CD4-positive, alpha-beta T cell treated with Interleukin-4 for 1 hour (primary cell): ENCODE measurements at regions not wholly inside any gene's neighbourhood (a gene's known extent, or its start where the extent isn't known, plus 50 kb on each side); places are given as distances from the start of the nearest gene placed in this dataset.
"Not testable (repeated sequence)": the region's sequence is repeated elsewhere in the genome, so short reads cannot be mapped to it uniquely, and the experiment has no call there.

Experiments used
- DNase-seq, 2 donors: peaks; one replicate each; pipeline ENCODE4 v3.0.0-alpha.2; 2020 to 2022

DNA sequence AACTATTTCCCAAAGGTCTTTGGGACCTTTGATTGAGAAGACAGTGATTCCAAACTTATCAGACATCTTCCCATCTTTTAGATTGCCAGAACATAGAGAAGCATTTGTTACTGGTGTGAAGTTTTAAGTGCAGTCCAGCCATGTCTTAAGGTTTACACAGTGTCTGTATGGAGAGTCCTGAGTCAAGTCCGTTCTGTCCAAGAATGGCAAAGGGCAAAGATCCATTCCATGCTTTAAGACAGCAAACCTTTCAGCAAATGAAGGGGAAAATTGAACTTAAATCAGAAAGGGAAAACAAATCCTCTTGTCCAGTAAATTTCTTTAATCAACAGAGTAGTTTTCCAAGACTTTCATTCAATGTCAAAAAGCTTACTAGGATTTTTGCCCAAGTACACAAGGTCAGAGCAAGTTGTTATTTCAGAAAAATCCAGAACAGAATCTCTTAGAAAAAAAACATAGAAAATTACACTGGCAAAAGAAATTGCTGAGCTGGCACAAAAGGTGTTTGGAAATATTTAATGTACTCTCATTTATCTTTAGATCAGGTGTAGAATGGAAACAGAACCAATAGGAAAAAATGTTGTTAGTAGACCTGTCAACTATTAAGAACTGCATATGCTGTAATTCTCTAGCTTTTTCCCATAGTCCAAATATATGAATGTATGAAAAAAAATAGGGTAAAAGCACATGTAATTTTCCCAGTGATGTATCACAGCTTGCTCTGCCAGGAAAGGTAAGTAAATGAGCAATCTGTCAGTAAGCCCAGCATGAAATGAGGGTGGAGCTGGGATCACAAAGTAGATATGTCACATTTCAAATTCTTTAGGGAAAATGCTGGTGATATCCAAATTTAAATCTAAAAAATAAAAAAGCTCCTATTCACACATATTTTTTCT is 1099.9 kb downstream of the TUSC7 start:
- no peak for DNase-seq

DNA sequence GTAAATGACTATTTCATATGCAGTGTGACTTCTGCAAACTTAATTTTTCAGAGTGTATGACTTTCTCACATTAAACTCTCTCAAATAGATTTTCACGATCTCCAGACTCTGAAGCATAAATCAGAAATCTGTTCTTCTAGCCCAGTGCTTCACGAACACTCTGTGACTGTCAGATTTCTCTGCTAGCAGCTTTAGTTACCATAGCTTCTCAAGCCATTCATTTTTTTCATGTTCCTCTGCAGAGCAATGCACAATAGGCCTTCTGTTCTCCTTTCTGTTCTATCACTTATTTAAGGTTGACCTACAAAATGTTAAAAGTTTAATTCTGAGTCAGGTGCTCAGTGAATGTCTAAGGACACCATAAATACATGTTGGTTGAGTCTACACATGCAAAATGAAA is 1102.2 kb downstream of the TUSC7 start:
- no peak for DNase-seq

DNA sequence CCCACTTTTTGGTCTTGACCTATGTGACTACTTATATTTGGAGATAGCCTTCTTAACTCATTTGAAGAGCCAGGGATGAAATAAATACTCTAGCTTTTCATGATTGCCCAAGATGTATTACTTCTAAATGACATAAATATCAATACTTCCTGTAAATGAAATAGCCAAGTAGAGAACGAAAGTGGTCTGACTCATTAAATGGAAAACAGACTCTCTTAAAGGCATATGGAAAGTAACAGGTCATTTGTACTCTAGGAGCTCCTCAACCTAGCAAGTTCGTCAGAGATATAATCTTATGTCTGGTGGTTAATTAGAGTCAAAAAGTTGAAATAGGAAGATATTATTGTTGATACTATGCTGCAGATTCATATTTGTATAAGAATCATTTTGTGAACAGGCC is 1105.4 kb downstream of the TUSC7 start:
- DNase-seq, result no peak

DNA sequence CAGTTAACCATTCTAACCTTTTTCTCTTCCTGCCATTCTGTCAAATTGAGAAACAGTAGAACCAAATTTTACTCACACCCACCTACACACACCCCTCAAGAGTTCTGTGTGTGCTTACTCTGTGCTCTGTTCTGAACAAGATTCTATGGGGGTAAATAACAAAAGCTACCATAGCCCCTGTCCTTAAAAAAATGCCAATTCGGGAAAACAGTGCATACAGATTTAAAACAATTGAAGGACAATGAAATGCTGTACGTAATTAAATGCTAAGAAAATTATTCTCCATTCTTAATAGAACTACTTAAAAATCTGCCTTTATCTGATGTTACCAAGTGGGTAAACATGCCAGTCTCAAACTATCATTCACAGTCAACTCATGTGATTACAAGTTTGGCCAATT is 1107.5 kb downstream of the TUSC7 start:
- DNase-seq, result no peak

DNA sequence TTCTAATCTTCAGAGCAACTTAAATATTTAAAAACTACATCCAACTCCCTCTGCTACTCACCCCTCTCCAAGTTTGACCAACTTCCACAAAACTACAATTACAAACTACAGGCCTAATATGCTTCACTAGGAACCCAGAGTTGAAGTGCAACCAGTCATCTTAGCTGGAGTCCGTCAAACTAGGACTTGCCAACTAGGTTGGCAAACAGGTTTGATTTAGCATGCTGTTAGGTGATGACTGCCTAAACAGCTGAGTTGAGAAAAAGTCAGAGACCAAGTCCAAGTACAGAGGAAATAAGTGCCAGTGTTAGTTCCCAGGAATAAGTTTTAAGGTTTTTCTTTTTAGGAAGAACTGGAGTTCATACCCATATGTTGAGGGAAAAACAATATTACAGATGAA is 1109.0 kb downstream of the TUSC7 start:
- no peak for DNase-seq

DNA sequence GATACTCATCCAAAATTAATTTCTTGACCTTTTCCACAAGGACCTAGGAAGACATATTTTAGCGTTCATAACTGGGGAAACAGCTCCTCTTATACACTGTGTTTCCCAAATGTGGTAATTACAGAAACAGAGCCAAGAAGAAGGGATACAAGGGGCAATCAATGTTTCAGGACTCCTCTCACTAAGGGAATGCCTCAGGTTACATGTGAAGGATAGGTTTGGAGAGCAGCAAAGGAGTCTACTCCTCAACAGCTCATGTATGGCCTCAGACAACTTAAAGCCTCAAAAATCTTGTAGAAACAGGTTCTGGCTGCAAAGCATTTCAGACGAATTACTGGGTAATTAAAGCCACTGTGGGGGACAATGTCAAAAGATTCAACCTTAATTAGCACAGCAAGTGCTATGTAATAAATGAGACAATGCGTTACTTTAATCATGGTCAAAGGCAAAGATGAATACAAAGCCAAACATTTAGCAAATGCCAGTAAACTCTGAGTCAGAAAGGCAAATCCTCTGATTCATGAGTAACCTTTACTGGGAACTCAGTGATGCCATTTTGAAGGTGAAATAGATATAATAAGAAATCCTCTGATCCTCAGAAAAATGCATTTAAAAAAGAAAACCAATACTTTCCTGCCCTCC is 1111.2 kb downstream of the TUSC7 start:
- DNase-seq, result no peak

DNA sequence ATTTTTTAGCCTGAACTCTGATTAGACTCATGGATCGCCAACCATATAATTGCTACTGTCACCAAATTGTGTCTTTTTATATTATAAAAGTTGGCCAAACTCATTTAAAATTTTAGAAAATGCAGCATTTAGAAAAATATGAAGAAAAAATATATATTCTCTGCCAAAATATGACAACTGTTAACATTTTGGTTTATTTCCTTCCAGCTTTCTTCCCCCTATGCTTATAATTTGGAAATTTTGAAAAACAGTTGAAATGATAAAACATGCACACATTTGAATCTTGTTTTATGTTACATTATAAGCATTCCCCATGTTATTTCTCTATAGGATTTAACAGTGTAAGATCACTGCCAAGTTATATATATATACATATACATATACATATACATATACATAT is 1112.8 kb downstream of the TUSC7 start:
- DNase-seq, result no peak

DNA sequence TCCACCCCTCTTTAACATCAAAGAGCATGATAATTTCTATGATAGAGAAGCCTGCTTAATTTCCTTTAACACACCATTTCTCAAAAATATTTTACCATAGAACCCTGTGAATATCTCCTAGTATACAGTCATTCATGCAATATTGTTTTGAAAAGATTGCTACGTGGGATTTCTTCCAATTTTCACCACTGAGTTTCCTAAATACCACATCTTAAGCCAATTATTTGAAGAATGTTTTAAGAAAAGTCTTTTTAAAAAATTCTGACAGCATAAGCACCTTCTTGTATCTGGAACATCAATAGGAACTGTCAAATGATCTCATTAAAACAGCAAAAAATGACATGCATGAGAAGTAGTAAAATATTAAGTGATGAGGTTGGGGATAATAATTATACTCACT is 1126.7 kb downstream of the TUSC7 start:
- no peak for DNase-seq

DNA sequence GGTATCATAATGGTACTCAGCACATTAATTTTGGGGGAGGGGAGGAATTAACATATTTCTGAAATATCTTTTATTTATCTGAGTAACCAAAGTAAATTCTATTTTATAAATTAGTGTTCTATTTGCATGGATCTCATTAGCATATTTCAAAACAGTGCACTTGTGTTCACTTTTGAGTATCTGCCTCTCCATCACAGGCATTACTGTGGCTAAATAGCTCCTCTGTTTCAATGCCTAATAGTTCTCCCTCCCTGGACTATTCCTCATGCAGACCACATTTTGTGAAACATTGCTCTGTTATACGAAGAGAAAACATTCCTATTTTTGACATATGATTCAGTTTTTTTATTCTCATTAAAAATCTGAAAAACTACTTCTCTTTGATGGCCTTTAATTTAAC is 1127.8 kb downstream of the TUSC7 start:
- no peak for DNase-seq

DNA sequence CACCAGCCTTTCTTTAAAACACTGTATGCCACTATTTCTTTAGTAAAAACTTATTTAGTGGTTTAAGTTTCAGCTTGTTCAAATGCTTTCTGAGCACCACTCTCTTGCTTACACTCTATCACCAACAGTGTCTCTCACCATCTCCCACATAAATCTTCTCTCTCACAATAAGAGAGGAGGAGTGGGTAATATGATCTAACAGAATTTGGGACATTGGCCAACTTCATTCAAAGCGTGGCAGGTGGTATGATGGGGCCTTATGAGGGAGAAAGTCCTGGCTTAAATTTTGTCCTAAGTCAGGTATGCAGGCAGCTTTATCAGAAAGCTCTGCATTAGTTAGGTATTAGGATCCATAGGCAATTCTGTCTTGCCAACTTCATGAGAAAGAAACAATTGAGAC is 1132.5 kb downstream of the TUSC7 start:
- no peak for DNase-seq

DNA sequence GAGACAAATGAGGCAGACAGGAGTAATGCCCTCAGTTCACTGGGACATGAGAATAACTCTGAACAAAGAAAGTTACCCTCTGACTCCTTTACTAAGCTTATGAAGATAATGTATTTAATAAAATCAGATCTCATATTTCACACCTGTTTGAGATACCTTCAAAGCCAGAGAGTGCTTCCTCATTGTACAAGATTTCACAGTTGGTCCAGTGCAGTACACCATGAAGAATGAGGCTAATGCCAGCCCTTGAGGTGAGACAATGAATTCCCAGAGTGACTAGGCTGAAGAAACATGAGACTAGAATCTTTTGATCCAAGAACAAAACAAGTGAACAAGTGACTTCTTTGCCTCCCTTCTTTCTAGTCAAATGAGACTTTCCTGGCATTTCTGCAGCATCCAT is 1133.8 kb downstream of the TUSC7 start:
- no peak for DNase-seq

DNA sequence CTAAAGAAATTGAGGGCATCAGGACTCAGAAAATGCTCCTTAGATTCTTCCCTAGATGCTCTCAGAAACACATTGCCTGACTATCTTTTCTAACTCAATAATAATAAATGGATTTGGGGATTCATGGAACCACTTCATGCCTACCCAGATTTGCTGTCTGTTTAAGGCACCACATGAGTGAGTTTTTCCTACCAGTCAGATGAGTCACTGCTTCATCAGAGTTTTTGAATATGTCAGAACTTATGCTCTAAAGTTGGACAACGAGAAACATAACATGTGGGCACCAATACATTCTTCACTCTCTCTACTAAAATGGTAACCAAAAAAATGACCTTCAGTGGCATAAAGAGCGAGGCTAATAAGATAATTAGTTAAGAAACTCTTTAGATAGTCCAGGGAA is 1135.1 kb downstream of the TUSC7 start:
- DNase-seq, result no peak

DNA sequence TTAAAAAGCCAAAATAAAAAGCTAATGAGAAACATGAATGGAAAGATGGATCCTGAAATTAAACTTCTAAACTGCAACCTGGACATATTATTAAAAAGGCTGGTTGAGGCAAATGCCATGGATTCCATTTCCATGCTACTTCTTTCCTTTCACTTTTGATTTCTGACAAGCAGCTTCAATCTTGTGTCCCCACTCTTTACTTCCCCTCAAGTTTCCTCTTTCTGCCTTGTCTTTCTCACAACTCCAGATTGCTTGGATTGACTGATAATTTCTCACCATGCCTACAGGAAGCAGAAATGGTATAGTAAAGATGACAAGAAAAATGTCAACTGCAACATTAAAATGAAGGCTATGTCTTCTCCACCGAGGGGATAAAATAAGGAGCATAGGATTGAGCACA is 1136.7 kb downstream of the TUSC7 start:
- DNase-seq, result no peak

DNA sequence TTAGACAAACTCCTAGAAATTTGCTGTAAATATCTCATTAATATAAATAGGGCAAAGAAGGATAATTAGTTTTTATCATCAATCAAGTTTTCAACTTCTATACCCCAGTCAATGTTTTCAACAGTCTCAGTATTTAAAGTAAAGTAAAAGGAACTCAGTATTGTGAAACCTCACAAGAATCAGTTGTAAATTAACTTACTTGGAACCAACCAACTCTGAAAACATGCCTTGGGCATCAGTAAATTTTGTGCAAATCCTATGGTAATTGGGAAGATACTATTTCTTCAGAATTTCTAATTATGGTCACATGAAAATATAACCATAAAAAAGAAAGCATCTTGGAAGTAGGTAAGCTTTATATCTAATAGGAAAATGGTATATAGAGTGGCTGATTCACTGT is 1139.0 kb downstream of the TUSC7 start:
- DNase-seq, result no peak

DNA sequence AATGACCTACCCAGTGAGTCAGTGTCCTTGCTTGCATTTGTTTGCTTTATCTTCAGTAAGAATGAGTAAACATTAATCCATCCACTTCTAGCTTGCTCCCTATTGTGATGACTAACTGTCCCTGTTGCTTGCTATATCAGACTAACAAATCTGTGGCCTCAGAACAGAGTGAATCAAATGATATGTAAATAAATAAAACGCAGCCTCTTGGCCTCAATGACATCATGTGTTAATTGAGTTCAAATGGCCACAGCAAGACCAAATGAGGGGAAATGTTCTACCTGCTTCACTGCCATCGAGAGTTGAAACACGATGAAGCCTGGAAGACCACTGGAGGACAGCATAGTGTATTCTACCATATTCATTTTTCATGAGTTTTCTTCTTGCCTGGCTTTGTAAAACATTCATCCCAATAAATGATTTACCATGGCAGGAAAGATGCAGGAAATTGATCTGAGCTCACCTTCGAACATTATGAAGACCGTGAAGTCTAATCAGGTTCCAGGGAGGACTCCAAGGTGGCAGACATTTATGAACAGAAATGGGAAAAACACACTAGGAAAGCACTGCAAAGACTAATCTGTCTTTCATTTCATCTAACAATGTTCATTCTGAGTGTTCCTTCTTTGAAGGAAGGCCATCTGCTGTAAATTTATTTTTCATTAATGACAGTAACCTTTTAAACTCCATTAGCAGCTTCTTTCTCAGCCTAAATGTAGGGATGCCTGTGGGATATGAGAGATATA is 1144.5 kb downstream of the TUSC7 start:
- DNase-seq, result no peak

DNA sequence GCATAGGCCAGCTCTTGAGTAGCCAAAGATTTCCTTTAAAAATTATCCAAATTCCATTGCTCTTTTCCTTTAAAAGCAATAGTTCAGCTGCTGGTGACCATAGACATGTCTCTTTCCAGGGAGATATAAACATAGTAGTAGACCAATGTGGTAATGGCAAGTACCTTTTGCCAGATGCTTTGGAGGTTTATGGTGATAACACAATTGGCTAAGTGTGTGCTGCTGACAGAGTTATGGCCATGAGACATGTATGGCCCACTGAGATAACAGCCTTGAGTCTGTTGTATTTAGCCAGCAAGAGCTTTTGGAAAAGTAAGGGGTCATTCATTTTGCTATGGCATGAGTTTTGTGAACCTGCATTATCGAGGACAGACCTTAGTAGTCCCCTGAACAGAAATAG is 1146.8 kb downstream of the TUSC7 start:
- DNase-seq, result no peak

DNA sequence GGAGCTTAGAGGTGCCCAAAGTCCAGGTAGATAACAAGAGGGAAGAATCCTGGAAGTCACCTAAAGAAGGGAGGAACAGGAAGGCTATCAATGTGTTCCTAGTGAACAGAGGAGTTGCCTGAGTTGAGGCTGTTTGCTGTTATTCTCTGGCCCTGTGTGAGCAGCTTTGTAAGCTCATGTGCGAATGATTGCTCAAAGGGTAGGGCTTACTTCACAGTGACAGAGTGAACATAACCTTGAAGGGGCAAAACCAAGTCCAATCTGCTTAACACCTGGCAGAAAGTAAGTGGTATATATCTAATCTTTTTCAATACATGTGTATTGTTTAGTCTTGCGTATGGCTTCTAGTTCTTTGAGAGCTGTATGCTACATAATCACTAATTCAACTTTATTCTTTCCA is 1153.6 kb downstream of the TUSC7 start:
- DNase-seq, result no peak

DNA sequence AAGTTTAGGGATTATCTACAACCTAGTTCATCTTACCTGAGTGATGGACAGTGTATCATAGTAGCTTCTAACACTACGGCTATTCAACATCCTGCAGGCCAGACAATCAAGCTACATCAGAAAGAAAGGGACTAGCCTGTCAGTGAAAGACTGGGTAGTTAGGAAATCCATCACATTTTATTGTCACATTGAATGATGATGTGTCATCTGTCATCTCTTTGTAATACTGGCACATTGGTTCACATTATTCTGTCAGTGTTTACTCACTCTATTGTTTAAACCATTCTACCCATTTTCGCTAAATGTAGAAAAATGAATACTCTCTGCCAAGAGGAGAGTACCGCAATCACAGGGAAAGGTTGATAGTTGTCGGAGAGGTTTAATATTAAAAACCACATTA is 1155.8 kb downstream of the TUSC7 start:
- DNase-seq, result no peak

DNA sequence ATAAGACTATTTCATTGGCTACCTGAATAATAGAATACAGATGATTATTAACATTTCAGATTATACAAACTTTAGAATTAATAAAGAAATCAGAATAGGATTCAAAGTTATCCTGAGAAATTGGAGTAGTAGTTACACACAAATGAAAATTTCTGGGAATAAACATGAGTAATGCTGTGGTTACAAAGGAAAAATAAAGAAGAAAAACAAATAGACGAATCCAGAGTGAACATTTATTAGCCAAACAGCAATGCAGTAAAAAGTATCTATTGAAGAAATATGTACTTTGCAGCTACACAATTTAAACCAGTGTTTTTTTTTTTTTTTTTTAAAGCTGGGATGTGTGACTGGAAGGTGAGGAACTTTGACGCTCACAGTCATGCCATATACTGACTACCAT is 1159.2 kb downstream of the TUSC7 start:
- no peak for DNase-seq

DNA sequence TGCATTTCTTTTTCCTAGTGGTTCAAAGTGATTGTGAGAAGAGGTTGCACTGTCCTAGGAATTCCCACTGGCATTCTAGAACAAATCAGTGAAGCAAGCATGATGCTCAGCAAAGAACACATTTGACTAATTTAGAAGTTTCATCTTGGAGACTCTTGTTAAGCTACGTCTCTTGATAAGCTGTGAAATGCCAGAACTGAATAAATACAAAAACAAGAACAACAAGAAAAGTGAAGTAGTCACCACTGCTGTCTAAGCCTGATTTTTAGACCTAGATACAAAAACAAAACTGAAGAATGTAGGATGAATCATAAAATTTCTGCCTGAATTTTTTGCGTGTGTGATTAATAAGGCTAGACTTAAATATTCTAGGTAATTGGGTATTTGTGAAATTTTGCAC is 1162.4 kb downstream of the TUSC7 start:
- no peak for DNase-seq

DNA sequence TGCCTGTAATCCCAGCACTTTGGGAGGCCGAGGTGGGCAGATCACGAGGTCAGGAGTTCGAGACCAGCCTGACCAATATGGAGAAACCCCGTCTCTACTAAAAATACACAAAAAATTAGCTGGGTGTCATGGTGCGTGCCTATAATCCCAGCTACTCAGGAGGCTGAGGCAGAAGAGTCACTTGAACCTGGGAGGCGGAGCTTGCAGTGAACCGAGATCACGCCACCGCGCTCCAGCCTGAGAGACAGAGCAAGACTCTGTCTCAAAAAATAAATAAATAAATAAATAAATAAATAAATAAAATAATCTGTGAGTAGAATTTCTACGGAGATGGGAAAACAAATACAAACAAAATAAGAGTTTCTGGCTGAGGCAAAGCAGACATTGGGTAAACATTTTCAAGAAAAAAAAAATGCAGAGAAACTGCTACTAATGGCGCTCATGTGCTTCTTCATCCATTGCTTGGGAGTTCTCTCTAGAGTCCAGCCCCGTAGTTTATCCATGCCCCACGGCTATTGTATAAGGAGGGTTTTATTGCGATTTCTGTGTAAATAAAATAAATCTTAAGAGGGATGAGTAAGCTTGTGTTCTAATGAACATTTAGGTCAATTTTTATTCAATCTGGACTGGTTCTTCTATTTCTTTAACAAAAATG is 1161.9 kb downstream of the IGSF11 start:
- not testable (repeated sequence) for DNase-seq

DNA sequence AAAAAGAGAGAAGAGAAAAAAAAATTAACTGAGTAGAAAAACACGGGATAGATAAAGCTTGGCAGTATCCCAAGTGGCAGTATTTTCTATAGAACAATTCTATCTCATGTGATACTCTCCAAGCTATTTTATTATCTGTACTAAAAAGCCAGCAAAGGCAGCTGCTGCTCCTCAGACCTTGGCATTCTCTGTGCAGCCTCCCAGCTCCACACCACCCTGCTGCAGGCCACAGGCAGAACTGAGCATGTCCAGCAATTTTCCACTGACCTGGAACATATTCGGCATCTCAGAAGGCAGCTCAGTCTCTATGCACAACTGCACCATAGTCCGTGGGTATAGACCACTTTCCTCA is 1161.4 kb downstream of the IGSF11 start:
- DNase-seq, result no peak

DNA sequence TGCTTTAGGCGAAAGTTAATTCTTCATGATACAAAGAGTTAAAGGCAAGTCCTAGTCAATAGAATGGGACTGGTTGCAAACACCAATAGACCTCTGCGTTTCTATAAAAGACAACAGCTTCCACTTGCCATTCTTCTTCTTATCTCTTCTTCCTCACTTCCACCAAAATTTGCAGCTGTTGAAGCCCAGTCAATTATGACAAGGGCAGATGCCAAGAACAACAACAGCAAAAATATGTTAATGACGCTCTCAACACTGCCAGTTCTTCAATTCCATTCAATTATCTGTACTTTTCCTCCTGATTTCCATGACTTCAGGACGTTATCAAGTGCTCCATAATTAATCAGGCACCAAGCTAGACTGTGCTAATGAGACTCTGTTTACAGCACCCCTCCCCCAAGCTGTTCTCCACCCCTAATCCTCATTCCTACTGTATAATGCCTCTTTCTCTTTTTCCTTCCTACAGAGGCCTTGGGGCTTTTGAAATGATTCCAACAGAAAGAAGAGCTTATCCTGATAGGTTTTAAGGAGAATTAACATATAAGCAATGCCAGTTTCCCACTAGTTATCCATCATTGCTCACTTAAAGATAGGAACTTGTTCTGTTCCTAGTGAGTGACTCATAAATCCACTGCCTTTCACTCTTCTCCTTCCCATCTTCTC is 1160.5 kb downstream of the IGSF11 start:
- DNase-seq, result no peak
